ENCODE measurements at regions not wholly inside any gene's neighbourhood (a gene's known extent, or its start where the extent isn't known, plus 50 kb on each side); places are given as distances from the start of the nearest gene placed in this dataset.

DNA sequence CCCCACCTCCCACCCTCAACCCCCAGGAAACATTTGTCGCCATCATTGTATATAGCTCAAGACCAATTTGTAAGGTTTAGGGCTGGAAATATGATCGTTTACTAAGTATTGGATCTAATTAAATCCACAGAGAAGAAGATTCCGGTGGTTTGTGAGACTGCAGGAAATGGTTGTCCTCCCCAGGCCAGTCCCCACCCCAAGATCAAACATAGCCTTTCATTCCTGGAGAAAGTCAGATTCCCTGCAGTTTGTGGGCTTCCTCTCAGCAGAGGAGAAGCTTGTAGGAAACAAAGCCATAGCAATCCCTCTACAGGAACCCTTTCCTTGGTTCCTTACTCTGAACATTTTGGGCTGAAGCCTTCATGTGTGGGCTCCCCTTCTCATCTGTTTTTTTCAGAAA is 79.2 kb upstream of the TBCA start:
- Histone ChIP-seq H3K27me3 (ENCODE audit: insufficient read depth, low read length) (peaks cover 7% of the 10 kb centered on the region), H3K9me3 (ENCODE audit: control insufficient read depth in 1 of 2, low read length in 2 of 2) (no peaks in the 10 kb centered on the region), H3K27ac (ENCODE audit: low read depth, low read length) (no peak overlapping the region), H3K4me1 (ENCODE audit: insufficient read depth, low read length) (peaks cover 14% of the 10 kb centered on the region), H3K36me3 (ENCODE audit: insufficient read depth, low read length) (no peaks in the 10 kb centered on the region), H3K4me3 (ENCODE audit: low read length in 2 of 2) (no peak overlapping the region)
- Mint-ChIP-seq H3K4me1 (peaks cover 5 to 24% (median 19%) of the 10 kb centered on the region in 4 donors), H3K27me3 (peaks cover 23 to 34% of the 10 kb centered on the region in 2 donors), H3K4me3 (no peak overlapping the region), H3K27ac (no peak overlapping the region), H3K9me3 (peaks cover 0 to 7% (median 0%) of the 10 kb centered on the region in 8 donors), H3K36me3 (no peaks in the 10 kb centered on the region)
- POLR2A ChIA-PET (ENCODE audit: partially characterized antibody), result no interaction called here
- intact Hi-C loops (cut with micrococcal nuclease), result no loop called here
- no peak for DNase-seq
- CTCF ChIA-PET (ENCODE audit: partially characterized antibody), result no interaction called here

- ChIA-PET CTCF (ENCODE audit: partially characterized antibody) (no interaction called here), POLR2A (ENCODE audit: partially characterized antibody) (no interaction called here)
- peaks cover 0 to 7% (median 0%) of the 10 kb centered on the region in 8 donors for H3K9me3 Mint-ChIP-seq
- intact Hi-C loops (cut with micrococcal nuclease), result no loop called here
- Histone ChIP-seq H3K27me3 (ENCODE audit: insufficient read depth, low read length) (peaks cover 7% of the 10 kb centered on the region), H3K9me3 (ENCODE audit: control insufficient read depth in 1 of 2, low read length in 2 of 2) (no peaks in the 10 kb centered on the region), H3K4me3 (ENCODE audit: low read length in 2 of 2) (no peak overlapping the region), H3K27ac (ENCODE audit: low read depth, low read length) (no peak overlapping the region), H3K36me3 (ENCODE audit: insufficient read depth, low read length) (no peaks in the 10 kb centered on the region), H3K4me1 (ENCODE audit: insufficient read depth, low read length) (peaks cover 14% of the 10 kb centered on the region)
- peaks cover 23 to 42% of the 10 kb centered on the region in 2 donors for H3K27me3 Mint-ChIP-seq
- no peaks in the 10 kb centered on the region for H3K36me3 Mint-ChIP-seq
- H3K4me3 Mint-ChIP-seq, result peak overlapping the region in 6 of 8 donors; percentile 30 to 85 (median 72)
- H3K27ac Mint-ChIP-seq, result no peak overlapping the region
- H3K4me1 Mint-ChIP-seq, result peaks cover 5 to 24% (median 19%) of the 10 kb centered on the region in 4 donors
- no peak for DNase-seq
These were observed 77.3 kb upstream of the TBCA start for GRCh38 chr5:77853353-77853907.

DNA sequence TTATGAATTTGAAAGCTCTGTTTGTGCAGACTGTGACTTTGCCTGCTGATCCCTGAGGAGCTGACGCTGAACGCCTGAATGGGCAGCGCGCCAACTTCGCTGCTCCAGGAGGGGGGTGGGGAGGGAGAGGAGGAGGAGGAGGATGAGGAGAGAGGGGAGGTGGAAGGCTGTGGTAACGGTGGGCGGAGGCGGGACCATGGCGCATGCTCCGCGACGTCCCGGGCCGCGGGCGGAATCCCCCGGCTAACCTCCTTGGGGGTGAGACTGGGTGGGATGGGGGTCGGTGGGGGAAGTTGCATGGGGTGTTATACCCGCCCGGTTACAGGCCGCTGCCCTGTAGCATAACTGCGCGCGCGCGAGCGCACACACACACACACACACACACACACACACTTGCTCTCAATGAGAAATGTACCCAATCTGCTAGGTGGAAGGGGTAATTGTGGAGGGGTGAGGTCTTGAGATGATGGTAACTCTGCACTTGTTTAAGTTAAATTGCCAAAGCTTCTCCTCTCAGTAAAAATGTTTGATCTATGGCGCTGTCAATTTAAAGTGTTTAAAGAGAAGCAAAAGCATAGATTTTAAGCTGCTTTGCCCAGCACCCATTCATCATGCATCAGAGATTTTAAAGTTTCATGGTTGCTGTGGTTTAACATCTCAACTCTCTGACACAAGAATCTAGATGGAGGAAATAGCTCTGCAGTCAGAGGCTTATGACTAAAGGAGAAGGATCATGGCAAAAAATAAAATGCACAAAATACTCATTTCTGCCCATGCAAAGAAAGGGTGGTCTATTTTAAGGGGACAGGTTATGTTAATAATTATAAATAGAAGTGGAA is 76.6 kb upstream of the TBCA start:
- CTCF ChIA-PET (ENCODE audit: partially characterized antibody), result no interaction called here
- peaks cover 14% of the 10 kb centered on the region for H3K4me1 ChIP-seq (ENCODE audit: insufficient read depth, low read length)
- peaks cover 5 to 24% (median 19%) of the 10 kb centered on the region in 4 donors for H3K4me1 Mint-ChIP-seq
- no peak overlapping the region for H3K27ac Mint-ChIP-seq
- DNase-seq, result peak in 2 of 5 donors; percentile 12 to 26
- no peaks in the 10 kb centered on the region for H3K36me3 Mint-ChIP-seq
- H3K27me3 ChIP-seq (ENCODE audit: insufficient read depth, low read length), result peaks cover 7% of the 10 kb centered on the region
- peaks cover 25 to 44% of the 10 kb centered on the region in 2 donors for H3K27me3 Mint-ChIP-seq
- H3K36me3 ChIP-seq (ENCODE audit: insufficient read depth, low read length), result no peaks in the 10 kb centered on the region
- peak overlapping the region; percentile 3 to 11 for H3K4me3 ChIP-seq (ENCODE audit: low read length in 2 of 2)
- H3K4me3 Mint-ChIP-seq, result peak overlapping the region; percentile 75 to 85 (median 80)
- POLR2A ChIA-PET (ENCODE audit: partially characterized antibody), result no interaction called here
- no peaks in the 10 kb centered on the region for H3K9me3 ChIP-seq (ENCODE audit: control insufficient read depth in 1 of 2, low read length in 2 of 2)
- intact Hi-C loops (cut with micrococcal nuclease), result no loop called here
- H3K27ac ChIP-seq (ENCODE audit: low read depth, low read length), result no peak overlapping the region
- H3K9me3 Mint-ChIP-seq, result peaks cover 0 to 7% (median 0%) of the 10 kb centered on the region in 8 donors

- no peak overlapping the region for H3K27ac Mint-ChIP-seq
These were observed 76.0 kb upstream of the TBCA start for GRCh38 chr5:77852068-77852513.

DNA sequence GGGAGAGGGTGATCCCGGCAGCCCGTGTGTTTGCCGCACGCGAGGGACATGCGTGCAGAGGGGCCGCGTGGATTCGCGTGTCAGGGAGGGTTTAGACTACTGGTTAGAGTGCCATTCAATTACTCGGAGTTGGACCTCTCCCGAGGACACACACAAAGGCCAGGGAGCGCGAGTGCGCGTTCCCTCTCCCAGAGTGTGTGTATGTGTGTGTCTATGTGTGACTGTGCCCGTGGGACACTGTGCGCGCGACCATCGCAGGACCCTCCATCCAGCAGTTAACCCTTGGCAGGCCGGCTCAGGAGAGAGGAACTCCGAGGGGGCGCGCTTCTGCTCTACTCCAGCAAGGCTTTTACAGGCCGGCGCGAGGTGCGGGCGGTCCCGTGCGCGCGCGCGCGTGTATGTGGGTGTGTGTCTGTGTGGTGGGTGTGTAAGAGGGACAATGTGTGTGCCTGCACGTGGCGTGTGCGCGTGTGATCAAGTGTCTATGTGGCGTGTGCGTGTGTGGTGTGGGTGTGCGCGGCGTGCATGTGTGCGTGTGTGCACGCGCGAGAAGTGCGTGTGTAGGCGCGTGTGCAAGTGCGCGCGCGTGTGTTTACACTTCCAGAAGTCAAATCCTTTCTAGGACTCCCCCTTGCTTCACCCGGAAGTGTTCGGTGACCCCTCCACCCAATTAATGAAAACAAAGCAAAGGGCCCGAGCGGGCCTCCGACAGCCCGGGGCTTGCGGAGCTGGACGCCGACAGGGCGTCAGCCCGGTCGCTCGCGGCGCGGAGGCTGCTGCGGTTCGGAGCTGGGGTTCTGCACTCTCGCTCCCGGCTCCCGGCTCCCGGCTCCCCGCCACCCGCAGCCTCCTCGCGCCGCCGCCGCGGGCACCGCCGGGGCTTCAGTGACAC is 75.3 kb upstream of the TBCA start:
- POLR2A ChIA-PET (ENCODE audit: partially characterized antibody), result no interaction called here
- Mint-ChIP-seq H3K4me3 (peak overlapping the region; percentile 75 to 92 (median 84)), H3K36me3 (no peaks in the 10 kb centered on the region), H3K9me3 (peaks cover 0 to 7% (median 0%) of the 10 kb centered on the region in 8 donors), H3K27me3 (peaks cover 26 to 46% of the 10 kb centered on the region in 2 donors), H3K4me1 (peaks cover 5 to 24% (median 19%) of the 10 kb centered on the region in 4 donors), H3K27ac (no peak overlapping the region)
- DNase-seq, result no peak
- Histone ChIP-seq H3K4me3 (ENCODE audit: low read length in 2 of 2) (peak overlapping the region in 1 of 2 donors; percentile 3), H3K9me3 (ENCODE audit: control insufficient read depth in 1 of 2, low read length in 2 of 2) (no peaks in the 10 kb centered on the region), H3K27ac (ENCODE audit: low read depth, low read length) (no peak overlapping the region), H3K4me1 (ENCODE audit: insufficient read depth, low read length) (peaks cover 14% of the 10 kb centered on the region), H3K36me3 (ENCODE audit: insufficient read depth, low read length) (no peaks in the 10 kb centered on the region), H3K27me3 (ENCODE audit: insufficient read depth, low read length) (peaks cover 7% of the 10 kb centered on the region)
- CTCF ChIA-PET (ENCODE audit: partially characterized antibody), result no interaction called here
- intact Hi-C loops (cut with micrococcal nuclease), result no loop called here

More at GRCh38 chr5:77852068-77852513, 76.0 kb upstream of the TBCA start:
- Mint-ChIP-seq H3K4me3 (peak overlapping the region; percentile 75 to 85 (median 80)), H3K9me3 (peaks cover 0 to 7% (median 0%) of the 10 kb centered on the region in 8 donors), H3K36me3 (no peaks in the 10 kb centered on the region), H3K4me1 (peaks cover 5 to 24% (median 19%) of the 10 kb centered on the region in 4 donors), H3K27me3 (peaks cover 26 to 43% of the 10 kb centered on the region in 2 donors)
- CTCF ChIA-PET (ENCODE audit: partially characterized antibody), result no interaction called here
- Histone ChIP-seq H3K36me3 (ENCODE audit: insufficient read depth, low read length) (no peaks in the 10 kb centered on the region), H3K27ac (ENCODE audit: low read depth, low read length) (no peak overlapping the region), H3K4me3 (ENCODE audit: low read length in 2 of 2) (peak overlapping the region; percentile 3 to 11), H3K4me1 (ENCODE audit: insufficient read depth, low read length) (peaks cover 14% of the 10 kb centered on the region), H3K9me3 (ENCODE audit: control insufficient read depth in 1 of 2, low read length in 2 of 2) (no peaks in the 10 kb centered on the region), H3K27me3 (ENCODE audit: insufficient read depth, low read length) (peaks cover 7% of the 10 kb centered on the region)
- intact Hi-C loops (cut with micrococcal nuclease), result no loop called here
- no peak for DNase-seq
- POLR2A ChIA-PET (ENCODE audit: partially characterized antibody), result no interaction called here

GRCh38 chr5:77850536-77851175 is 74.5 kb upstream of the TBCA start:
- H3K4me1 Mint-ChIP-seq, result peaks cover 5 to 24% (median 19%) of the 10 kb centered on the region in 4 donors
- H3K27ac Mint-ChIP-seq, result no peak overlapping the region
- H3K27me3 Mint-ChIP-seq, result peaks cover 25 to 43% of the 10 kb centered on the region in 2 donors
- H3K27ac ChIP-seq (ENCODE audit: low read depth, low read length), result no peak overlapping the region
- CTCF ChIA-PET (ENCODE audit: partially characterized antibody), result no interaction called here
- DNase-seq, result no peak
- peak overlapping the region; percentile 16 to 92 (median 78) for H3K4me3 Mint-ChIP-seq
- H3K4me3 ChIP-seq (ENCODE audit: low read length in 2 of 2), result no peak overlapping the region
- POLR2A ChIA-PET (ENCODE audit: partially characterized antibody), result no interaction called here
- intact Hi-C loops (cut with micrococcal nuclease), result no loop called here
- no peaks in the 10 kb centered on the region for H3K9me3 ChIP-seq (ENCODE audit: control insufficient read depth in 1 of 2, low read length in 2 of 2)
- peaks cover 7% of the 10 kb centered on the region for H3K27me3 ChIP-seq (ENCODE audit: insufficient read depth, low read length)
- peaks cover 0 to 4% (median 0%) of the 10 kb centered on the region in 8 donors for H3K9me3 Mint-ChIP-seq
- no peaks in the 10 kb centered on the region for H3K36me3 ChIP-seq (ENCODE audit: insufficient read depth, low read length)
- peaks cover 14% of the 10 kb centered on the region for H3K4me1 ChIP-seq (ENCODE audit: insufficient read depth, low read length)
- H3K36me3 Mint-ChIP-seq, result no peaks in the 10 kb centered on the region
